Chondrocyte (in vitro differentiated cells): ENCODE measurements at regions not wholly inside any gene's neighbourhood (a gene's known extent, or its start where the extent isn't known, plus 50 kb on each side); places are given as distances from the start of the nearest gene placed in this dataset.

Source experiments
- DNase-seq: peaks from one replicate; pipeline ENCODE4 v3.0.0; 2021; ENCODE audit warnings: mixed read lengths, low spot score
- H3K27ac Mint-ChIP-seq: one replicate; pipeline ENCODE4 v1.8.0; 2021; ENCODE audit warnings: mild to moderate bottlenecking, moderate library complexity, mixed read lengths; ENCODE audit not compliant: unreplicated experiment
- H3K27me3 Mint-ChIP-seq: 2 replicates; pipeline ENCODE4 v1.8.0; 2021; ENCODE audit warnings: low read depth, mixed read lengths
- H3K36me3 Mint-ChIP-seq: 2 replicates; pipeline ENCODE4 v1.8.0; 2021; ENCODE audit warnings: low read depth, mixed read lengths
- H3K4me1 Mint-ChIP-seq: 2 replicates; pipeline ENCODE4 v1.8.0; 2021; ENCODE audit warnings: low read depth, mild to moderate bottlenecking, mixed read lengths
- H3K4me3 Mint-ChIP-seq: one replicate; pipeline ENCODE4 v1.8.0; 2021; ENCODE audit warnings: mild to moderate bottlenecking, moderate library complexity, mixed read lengths; ENCODE audit not compliant: unreplicated experiment
- H3K9me3 Mint-ChIP-seq: 2 replicates; pipeline ENCODE4 v1.8.0; 2021; ENCODE audit warnings: low read depth, mixed read lengths
- TF ChIP-seq, protein P1 (sequence below): fragments of 200-600 bp; sonication (generic); IDR thresholded peaks from 2 replicates; pipeline ENCODE4 v1.5.0; 2021; ENCODE audit warnings: antibody characterized with exemption, mild to moderate bottlenecking, moderate library complexity

DNA sequence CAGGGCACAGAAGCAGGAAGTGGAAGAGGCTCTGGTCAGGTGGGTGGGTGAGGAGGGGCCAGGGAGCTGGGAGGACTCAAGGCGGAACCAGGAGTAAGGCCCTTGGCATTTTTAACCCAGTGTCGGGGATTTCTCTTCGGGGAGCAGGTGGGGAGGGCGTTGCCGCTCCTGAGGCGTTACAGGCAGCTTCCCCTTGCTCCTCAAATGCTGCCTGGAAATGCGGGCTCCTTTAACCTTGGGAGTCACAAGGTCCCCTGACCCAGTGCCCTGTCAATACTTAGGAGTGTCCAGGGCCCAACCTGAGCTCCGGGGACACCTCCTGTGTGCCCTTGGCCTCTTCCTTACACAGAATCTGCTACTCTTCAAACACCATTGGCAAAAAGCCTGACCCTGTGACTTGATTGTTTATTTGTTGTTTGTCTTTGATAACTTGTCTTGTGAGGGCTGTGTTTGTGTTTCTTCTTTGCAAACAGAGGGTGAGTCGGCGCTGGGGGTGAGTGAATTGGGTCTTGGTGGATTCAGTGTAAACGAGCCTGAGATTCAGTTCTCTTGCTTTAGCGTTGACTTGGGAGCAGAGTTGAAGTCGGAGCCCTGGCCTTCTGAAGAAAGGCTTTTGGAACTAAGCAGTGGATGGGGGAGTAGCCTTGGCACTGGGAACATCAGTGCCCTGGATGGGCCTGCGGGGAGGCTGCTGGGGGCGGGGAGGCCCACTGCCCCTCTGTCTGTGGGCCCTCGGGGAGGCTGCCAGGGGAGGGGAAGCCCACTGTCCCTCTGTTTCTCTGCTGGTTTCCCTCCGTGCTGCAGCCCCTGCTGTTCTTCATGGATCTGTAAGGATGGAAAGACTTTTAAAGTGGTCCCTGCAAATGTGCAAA, 300.7 kb upstream of the IRX4 start:
- Mint-ChIP-seq H3K36me3 (no peaks in the 10 kb centered on the region), H3K4me3 (no peak overlapping the region), H3K27me3 (no peaks in the 10 kb centered on the region)

DNA sequence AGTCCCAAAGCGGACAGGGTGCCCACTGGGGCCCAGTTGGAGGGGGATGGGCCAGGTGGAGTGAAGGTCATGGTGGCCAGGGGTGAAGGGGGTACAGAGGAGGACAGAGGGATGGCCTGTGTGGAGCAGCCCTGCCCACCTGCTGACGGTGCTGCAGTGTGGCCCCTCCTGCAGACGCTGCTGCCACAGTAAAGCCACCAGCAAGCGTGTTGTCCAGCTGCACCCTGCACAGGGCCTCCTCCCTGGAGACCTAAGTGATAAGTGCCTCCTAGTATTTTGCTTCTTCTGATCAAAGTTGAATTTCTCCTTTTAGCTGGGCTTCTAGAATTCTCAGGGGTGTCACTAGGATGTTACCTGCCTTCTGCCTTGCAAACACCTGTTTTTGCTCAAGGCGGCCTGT, 299.3 kb upstream of the IRX4 start:
- H3K4me3 Mint-ChIP-seq = no peak overlapping the region
- H3K9me3 Mint-ChIP-seq = no peaks in the 10 kb centered on the region
- H3K27ac Mint-ChIP-seq = no peak overlapping the region
- DNase-seq = no peak
- TF ChIP-seq, protein P1, sequence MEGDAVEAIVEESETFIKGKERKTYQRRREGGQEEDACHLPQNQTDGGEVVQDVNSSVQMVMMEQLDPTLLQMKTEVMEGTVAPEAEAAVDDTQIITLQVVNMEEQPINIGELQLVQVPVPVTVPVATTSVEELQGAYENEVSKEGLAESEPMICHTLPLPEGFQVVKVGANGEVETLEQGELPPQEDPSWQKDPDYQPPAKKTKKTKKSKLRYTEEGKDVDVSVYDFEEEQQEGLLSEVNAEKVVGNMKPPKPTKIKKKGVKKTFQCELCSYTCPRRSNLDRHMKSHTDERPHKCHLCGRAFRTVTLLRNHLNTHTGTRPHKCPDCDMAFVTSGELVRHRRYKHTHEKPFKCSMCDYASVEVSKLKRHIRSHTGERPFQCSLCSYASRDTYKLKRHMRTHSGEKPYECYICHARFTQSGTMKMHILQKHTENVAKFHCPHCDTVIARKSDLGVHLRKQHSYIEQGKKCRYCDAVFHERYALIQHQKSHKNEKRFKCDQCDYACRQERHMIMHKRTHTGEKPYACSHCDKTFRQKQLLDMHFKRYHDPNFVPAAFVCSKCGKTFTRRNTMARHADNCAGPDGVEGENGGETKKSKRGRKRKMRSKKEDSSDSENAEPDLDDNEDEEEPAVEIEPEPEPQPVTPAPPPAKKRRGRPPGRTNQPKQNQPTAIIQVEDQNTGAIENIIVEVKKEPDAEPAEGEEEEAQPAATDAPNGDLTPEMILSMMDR = no peak
- no peaks in the 10 kb centered on the region for H3K36me3 Mint-ChIP-seq
- H3K27me3 Mint-ChIP-seq = no peaks in the 10 kb centered on the region
- H3K4me1 Mint-ChIP-seq = no peaks in the 10 kb centered on the region

More for the DNA sequence above, 300.7 kb upstream of the IRX4 start:
- no peak for DNase-seq
- Mint-ChIP-seq H3K27ac (no peak overlapping the region), H3K4me1 (no peaks in the 10 kb centered on the region), H3K9me3 (no peaks in the 10 kb centered on the region)
- TF ChIP-seq, protein P1 = no peak

DNA sequence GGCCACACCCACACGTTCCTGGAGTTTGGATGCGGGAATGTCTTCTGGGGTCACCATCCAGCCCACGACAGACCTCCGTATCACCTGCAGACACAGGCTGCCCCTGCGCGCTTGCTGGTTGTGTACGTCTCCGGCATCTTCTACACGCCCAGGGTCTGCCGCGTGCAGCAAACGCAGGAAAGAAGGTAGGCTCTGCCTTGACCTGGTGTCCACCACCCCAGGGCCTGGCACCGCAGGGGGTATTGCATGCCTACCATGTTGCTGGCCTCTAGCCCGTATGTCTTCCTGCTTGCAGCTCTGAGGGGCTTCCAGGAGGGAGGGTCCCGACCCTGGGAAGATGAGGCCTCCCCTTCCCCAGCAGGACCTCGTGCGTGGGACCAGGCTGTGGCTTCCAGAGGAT, 298.8 kb upstream of the IRX4 start:
- Mint-ChIP-seq H3K4me3 (no peak overlapping the region), H3K27me3 (peaks cover under 1% of the 10 kb centered on the region), H3K27ac (no peak overlapping the region)

DNA sequence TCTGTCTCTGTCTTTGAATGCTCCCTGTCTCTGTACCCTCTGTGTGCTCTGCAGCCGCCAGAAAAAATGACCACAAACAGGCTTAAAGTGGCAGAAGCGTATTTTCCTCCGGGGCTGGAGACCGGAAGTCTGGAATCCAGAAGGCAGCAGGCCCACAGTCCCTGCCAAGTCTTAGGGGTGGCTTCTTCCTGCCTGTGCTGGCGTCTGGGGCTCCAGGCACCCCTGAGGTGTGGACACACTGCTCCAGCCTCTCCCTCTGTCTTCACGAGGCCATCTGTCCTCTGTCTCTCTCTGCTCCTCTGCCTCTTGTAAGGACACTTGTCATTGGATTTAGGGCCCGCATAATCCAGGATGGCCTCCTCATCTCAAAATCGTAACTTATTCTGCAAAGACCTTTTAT, 298.4 kb upstream of the IRX4 start:
- Mint-ChIP-seq H3K4me3 (no peak overlapping the region), H3K9me3 (no peaks in the 10 kb centered on the region), H3K27ac (no peak overlapping the region), H3K27me3 (peaks cover 2% of the 10 kb centered on the region), H3K36me3 (no peaks in the 10 kb centered on the region), H3K4me1 (no peaks in the 10 kb centered on the region)
- no peak for DNase-seq
- TF ChIP-seq, protein P1 = no peak

More for the DNA sequence above, 298.8 kb upstream of the IRX4 start:
- Mint-ChIP-seq H3K4me1 (no peaks in the 10 kb centered on the region), H3K36me3 (no peaks in the 10 kb centered on the region), H3K9me3 (no peaks in the 10 kb centered on the region)
- no peak for DNase-seq
- TF ChIP-seq, protein P1 = no peak

DNA sequence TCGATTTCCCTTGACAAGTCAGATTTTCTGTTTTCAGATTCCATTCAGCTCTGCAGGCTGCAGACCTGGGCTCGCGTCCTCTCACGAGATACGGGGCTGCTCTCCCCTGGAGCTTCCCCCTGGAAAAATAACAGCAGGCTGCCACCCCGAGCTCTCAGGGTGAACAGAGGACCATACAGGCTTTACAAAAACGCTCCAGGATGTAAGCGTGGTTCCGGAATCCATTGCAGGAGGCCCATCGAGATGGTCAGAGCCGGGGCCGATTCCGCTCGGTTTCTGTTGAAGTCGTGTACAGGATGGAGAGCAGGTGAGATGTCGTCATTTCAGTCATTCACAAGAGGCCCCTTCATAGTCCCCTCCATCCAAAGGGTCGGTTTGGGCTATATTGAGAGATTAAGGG, 297.7 kb upstream of the IRX4 start:
- no peak for DNase-seq
- Mint-ChIP-seq H3K27ac (no peak overlapping the region), H3K4me1 (no peaks in the 10 kb centered on the region), H3K36me3 (no peaks in the 10 kb centered on the region), H3K27me3 (peaks cover 2% of the 10 kb centered on the region), H3K9me3 (no peaks in the 10 kb centered on the region), H3K4me3 (no peak overlapping the region)
- TF ChIP-seq, protein P1 = no peak
